CD4-positive, alpha-beta T cell (primary cell): ENCODE measurements at regions not wholly inside any gene's neighbourhood (a gene's known extent, or its start where the extent isn't known, plus 50 kb on each side); places are given as distances from the start of the nearest gene placed in this dataset.

Source experiments
- ATAC-seq: fragments of 200-7000 bp; cut with Tn5 transposase; one replicate; pipeline ENCODE4 v1.10.0; 2022; ENCODE audit warnings: mild to moderate bottlenecking; ENCODE audit not compliant: poor library complexity
- CTCF ChIA-PET: fragments of 350-600 bp; sonication (Branson Sonifier 250); formaldehyde crosslinking; loops from one replicate; lab custom pipeline; 2021; ENCODE audit warnings: antibody characterized with exemption, inconsistent platforms; lab: Charles Lee
- POLR2A ChIA-PET: fragments of 350-600 bp; sonication (Branson Sonifier 250); formaldehyde crosslinking; loops from one replicate; lab custom pipeline; 2021; ENCODE audit warnings: antibody characterized with exemption, inconsistent platforms; lab: Charles Lee
- DNase-seq, 14 experiments: peaks; one replicate each; pipeline ENCODE4 v3.0.0-alpha.2; 2013 to 2020; ENCODE audit warnings: mixed read lengths in 2 of 14
- H3K27ac ChIP-seq, 2 donors: one replicate each; pipeline versions ENCODE4 v1.5.1 to v1.7.0; 2013; ENCODE audit warnings: low read length in 2 of 2, low read depth in 1 of 2, mild to moderate bottlenecking in 1 of 2
- H3K27me3 ChIP-seq, 2 experiments: 1 replicate in 1 of 2; 2 replicates in 1 of 2; pipeline versions ENCODE4 v1.6.1 to v1.7.0; 2013; ENCODE audit warnings: low read length in 2 of 2, control low read depth in 1 of 2, mild to moderate bottlenecking in 1 of 2, moderate library complexity in 1 of 2; ENCODE audit not compliant: insufficient read depth in 2 of 2, control insufficient read depth in 1 of 2
- H3K36me3 ChIP-seq: one replicate; pipeline ENCODE4 v1.6.1; 2013; ENCODE audit warnings: low read length, control low read depth; ENCODE audit not compliant: insufficient read depth
- H3K4me1 ChIP-seq: one replicate; pipeline ENCODE4 v1.6.1; 2013; ENCODE audit warnings: low read length, control low read depth; ENCODE audit not compliant: insufficient read depth
- H3K4me3 ChIP-seq: one replicate; pipeline ENCODE4 v1.5.1; 2013; ENCODE audit warnings: mild to moderate bottlenecking, low read length, moderate library complexity
- H3K9me3 ChIP-seq, 2 experiments: 1 replicate in 1 of 2; 2 replicates in 1 of 2; pipeline versions ENCODE4 v1.6.1 to v1.7.0; 2013; ENCODE audit warnings: low read length in 2 of 2, mild to moderate bottlenecking in 2 of 2, control low read depth in 1 of 2, moderate library complexity in 1 of 2; ENCODE audit not compliant: control insufficient read depth in 1 of 2, insufficient read depth in 1 of 2
- H3K27ac Mint-ChIP-seq: one replicate; pipeline ENCODE4 v1.8.0; 2020; ENCODE audit warnings: mixed read lengths
- H3K27me3 Mint-ChIP-seq: one replicate; pipeline ENCODE4 v1.8.0; 2021; ENCODE audit warnings: mixed read lengths
- H3K36me3 Mint-ChIP-seq: one replicate; pipeline ENCODE4 v1.8.0; 2021; ENCODE audit warnings: low read depth, mixed read lengths
- H3K4me1 Mint-ChIP-seq: one replicate; pipeline ENCODE4 v1.8.0; 2021; ENCODE audit warnings: low read depth, mixed read lengths
- H3K4me3 Mint-ChIP-seq: one replicate; pipeline ENCODE4 v1.8.0; 2020; ENCODE audit warnings: mild to moderate bottlenecking, mixed read lengths
- H3K9me3 Mint-ChIP-seq: one replicate; pipeline ENCODE4 v1.8.0; 2020; ENCODE audit warnings: mixed read lengths
- CTCF ChIP-seq: fragments of 200-600 bp; IDR thresholded peaks from one replicate; pipeline ENCODE4 v1.8.0; 2022; ENCODE audit warnings: antibody characterized with exemption, mild to moderate bottlenecking
- intact Hi-C, 2 experiments: fragments of 100-400 bp; cut with DNase I in 1 of 2; cut with micrococcal nuclease in 1 of 2; formaldehyde crosslinking; loops; one replicate each; pipeline versions ENCODE4 v1.15.1 to v1.9.0; 2023 to 2025; cut with DNase I, micrococcal nuclease

GRCh38 chr20:48066851-48067250 is 281.6 kb upstream of the SULF2 start:
- H3K4me3 Mint-ChIP-seq: no peak overlapping the region
- POLR2A ChIA-PET: interaction anchor here (0.7 kb wide), 1 partner anchor 288 kb away, joined by 5 read pairs; no protein-coding TSS in a partner anchor
- no peak for TF ChIP-seq CTCF
- H3K36me3 ChIP-seq: no peaks in the 10 kb centered on the region
- peaks cover 0 to 7% of the 10 kb centered on the region in 2 experiments for H3K9me3 ChIP-seq
- no peaks in the 10 kb centered on the region for H3K4me1 ChIP-seq
- H3K4me3 ChIP-seq: no peak overlapping the region
- H3K27me3 Mint-ChIP-seq: no peaks in the 10 kb centered on the region
- no peak overlapping the region for H3K27ac ChIP-seq
- H3K36me3 Mint-ChIP-seq: no peaks in the 10 kb centered on the region
- no peaks in the 10 kb centered on the region for H3K4me1 Mint-ChIP-seq
- no peak overlapping the region for H3K27ac Mint-ChIP-seq
- DNase-seq (no peak), ATAC-seq (no peak)
- intact Hi-C loops: no loop called here
- CTCF ChIA-PET: no interaction called here
- H3K27me3 ChIP-seq: peaks cover 0 to 4% of the 10 kb centered on the region in 2 experiments
- no peaks in the 10 kb centered on the region for H3K9me3 Mint-ChIP-seq

GRCh38 chr20:48066246-48066645 is 281.0 kb upstream of the SULF2 start:
- ATAC-seq: no peak
- Mint-ChIP-seq H3K27ac (no peak overlapping the region), H3K36me3 (no peaks in the 10 kb centered on the region), H3K27me3 (no peaks in the 10 kb centered on the region), H3K9me3 (no peaks in the 10 kb centered on the region), H3K4me3 (no peak overlapping the region), H3K4me1 (no peaks in the 10 kb centered on the region)
- no peak for DNase-seq
- Histone ChIP-seq H3K4me1 (no peaks in the 10 kb centered on the region), H3K9me3 (peaks cover 0 to 7% of the 10 kb centered on the region in 2 experiments), H3K4me3 (no peak overlapping the region), H3K27me3 (peaks cover 0 to 4% of the 10 kb centered on the region in 2 experiments), H3K36me3 (no peaks in the 10 kb centered on the region), H3K27ac (no peak overlapping the region)
- TF ChIP-seq CTCF: no peak
- intact Hi-C loops: no loop called here
- ChIA-PET POLR2A (no interaction called here), CTCF (no interaction called here)

- no peak for ATAC-seq
- H3K9me3 ChIP-seq: peaks cover 0 to 7% of the 10 kb centered on the region in 2 experiments
- Mint-ChIP-seq H3K4me3 (no peak overlapping the region), H3K36me3 (no peaks in the 10 kb centered on the region), H3K9me3 (no peaks in the 10 kb centered on the region), H3K27ac (no peak overlapping the region), H3K4me1 (no peaks in the 10 kb centered on the region), H3K27me3 (no peaks in the 10 kb centered on the region)
- CTCF ChIA-PET: no interaction called here
- no peak for DNase-seq
- no peak for TF ChIP-seq CTCF
- H3K4me3 ChIP-seq: no peak overlapping the region
- no peaks in the 10 kb centered on the region for H3K36me3 ChIP-seq
- peaks cover 0 to 4% of the 10 kb centered on the region in 2 experiments for H3K27me3 ChIP-seq
- no peaks in the 10 kb centered on the region for H3K4me1 ChIP-seq
- H3K27ac ChIP-seq: no peak overlapping the region
- intact Hi-C loops: no loop called here
- POLR2A ChIA-PET: no interaction called here
Observed at GRCh38 chr20:48065833-48066232, 280.6 kb upstream of the SULF2 start.
